ENCODE measurements at regions not wholly inside any gene's neighbourhood (a gene's known extent, or its start where the extent isn't known, plus 50 kb on each side); places are given as distances from the start of the nearest gene placed in this dataset.
A peak's percentile ranks its signal among the peaks of the same experiment; 100 is the strongest.

DNA sequence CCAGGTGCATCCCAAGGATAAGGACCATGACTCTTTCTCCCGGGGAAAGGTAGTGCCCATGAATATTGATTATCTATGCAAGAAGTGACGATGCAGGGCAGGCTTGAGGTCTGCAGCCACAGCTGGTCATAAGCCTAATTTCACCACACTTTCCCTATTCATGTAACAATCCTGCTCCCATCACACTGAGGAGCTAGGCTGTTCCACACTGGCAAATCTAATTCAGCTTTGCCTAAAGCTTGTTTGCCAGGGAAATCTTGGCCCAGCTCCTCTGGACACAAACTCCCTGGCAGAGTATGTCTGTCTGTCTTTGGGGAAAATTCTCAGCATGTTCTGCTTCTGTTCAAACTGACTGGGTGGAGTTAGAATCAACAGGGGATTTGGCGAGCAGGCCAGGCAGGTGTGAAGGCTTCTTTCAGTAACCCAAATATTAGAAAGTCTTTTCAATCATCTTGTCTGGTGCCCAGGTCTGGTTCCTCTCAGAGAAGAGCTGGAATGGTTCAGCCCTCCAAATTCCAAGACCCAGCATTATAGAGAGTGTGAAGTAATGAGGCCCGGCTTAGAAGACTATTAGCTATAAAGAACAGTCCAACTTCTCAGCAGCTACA is 88.5 kb upstream of the SPDL1 start:
- no peaks in the 10 kb centered on the region for H4K20me1 ChIP-seq (replicated peaks; ENCODE audit: control insufficient read depth, extremely low read depth, insufficient read depth, low read length)
- no peaks in the 10 kb centered on the region for H3K9me3 ChIP-seq (replicated peaks; ENCODE audit: control insufficient read depth, insufficient read depth, low read length)
- CTCF ChIA-PET: no interaction called here
- no peaks in the 10 kb centered on the region for H3K4me1 ChIP-seq (ENCODE audit: control insufficient read depth, extremely low read depth, insufficient read depth, low read length)
- no peak for FAIRE-seq
- H3K36me3 ChIP-seq (ENCODE audit: control insufficient read depth in 2 of 2, extremely low read depth in 1 of 2, insufficient read depth in 2 of 2, low read length in 2 of 2): no peaks in the 10 kb centered on the region
- H3K27me3 ChIP-seq (ENCODE audit: control insufficient read depth in 2 of 2, insufficient read depth in 2 of 2, low read length in 2 of 2): no peaks in the 10 kb centered on the region
- no peaks in the 10 kb centered on the region for H3K9me1 ChIP-seq (replicated peaks; ENCODE audit: control insufficient read depth, extremely low read depth, insufficient read depth, low read length)
- intact Hi-C loops (cut with micrococcal nuclease): no loop called here
- DNase-seq (ENCODE audit: low read depth, low spot score): no peak
- H3K4me3 ChIP-seq (replicated peaks in 1 of 3; ENCODE audit: insufficient read depth in 1 of 3, low read depth in 1 of 3, low read length in 3 of 3): no peak overlapping the region
- no peak overlapping the region for H3K9ac ChIP-seq (replicated peaks; ENCODE audit: extremely low read depth, insufficient read depth, low read length)
- POLR2A ChIA-PET: no interaction called here
- BruUV-seq (replicated peaks): no TSS peak
- no peaks in the 10 kb centered on the region for H3K79me2 ChIP-seq (ENCODE audit: control insufficient read depth, insufficient read depth, low read length)
- no peak for TF ChIP-seq POLR2AphosphoS5 (IDR thresholded peaks at IDR 0.05; ENCODE audit: insufficient read depth, low read depth, low read length)
- TF ChIP-seq MYC (IDR thresholded peaks at IDR 0.05; ENCODE audit: low read depth, low read length): no peak
- TF ChIP-seq EZH2 (IDR thresholded peaks at IDR 0.05; ENCODE audit: borderline replicate concordance, low read depth, low read length, severe bottlenecking): no peak
- TF ChIP-seq JUN (IDR thresholded peaks at IDR 0.05; ENCODE audit: borderline replicate concordance, insufficient read depth, insufficient read length, low read depth): no peak
- TF ChIP-seq, protein P1, sequence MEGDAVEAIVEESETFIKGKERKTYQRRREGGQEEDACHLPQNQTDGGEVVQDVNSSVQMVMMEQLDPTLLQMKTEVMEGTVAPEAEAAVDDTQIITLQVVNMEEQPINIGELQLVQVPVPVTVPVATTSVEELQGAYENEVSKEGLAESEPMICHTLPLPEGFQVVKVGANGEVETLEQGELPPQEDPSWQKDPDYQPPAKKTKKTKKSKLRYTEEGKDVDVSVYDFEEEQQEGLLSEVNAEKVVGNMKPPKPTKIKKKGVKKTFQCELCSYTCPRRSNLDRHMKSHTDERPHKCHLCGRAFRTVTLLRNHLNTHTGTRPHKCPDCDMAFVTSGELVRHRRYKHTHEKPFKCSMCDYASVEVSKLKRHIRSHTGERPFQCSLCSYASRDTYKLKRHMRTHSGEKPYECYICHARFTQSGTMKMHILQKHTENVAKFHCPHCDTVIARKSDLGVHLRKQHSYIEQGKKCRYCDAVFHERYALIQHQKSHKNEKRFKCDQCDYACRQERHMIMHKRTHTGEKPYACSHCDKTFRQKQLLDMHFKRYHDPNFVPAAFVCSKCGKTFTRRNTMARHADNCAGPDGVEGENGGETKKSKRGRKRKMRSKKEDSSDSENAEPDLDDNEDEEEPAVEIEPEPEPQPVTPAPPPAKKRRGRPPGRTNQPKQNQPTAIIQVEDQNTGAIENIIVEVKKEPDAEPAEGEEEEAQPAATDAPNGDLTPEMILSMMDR (IDR thresholded peaks at IDR 0.05; ENCODE audit: extremely low read depth in 1 of 2, insufficient read depth in 1 of 2, low read depth in 1 of 2, low read length in 2 of 2): no peak
- H3K27ac ChIP-seq (ENCODE audit: insufficient read depth, low read depth, low read length): no peak overlapping the region
- H2AFZ ChIP-seq (ENCODE audit: low read depth, low read length): no peak overlapping the region
- dilution Hi-C loops (cut with MboI; ENCODE audit: extremely low pct_ligation_motif_present, low sequenced_read_pairs): no loop called here
- H3K4me2 ChIP-seq (ENCODE audit: insufficient read depth, low read length): no peak overlapping the region

- dilution Hi-C loops (cut with MboI; ENCODE audit: extremely low pct_ligation_motif_present, low sequenced_read_pairs): no loop called here
- no TSS peak for BruUV-seq (replicated peaks)
Observed at GRCh38 chr5:169494383-169494935, 89.1 kb upstream of the SPDL1 start.

More at GRCh38 chr5:169494383-169494935, 89.1 kb upstream of the SPDL1 start:
- TF ChIP-seq MYC (IDR thresholded peaks at IDR 0.05; ENCODE audit: low read depth, low read length) (no peak), GATA2 (IDR thresholded peaks at IDR 0.05; ENCODE audit: insufficient read depth, insufficient read length, low read depth, low read length) (no peak), POLR2A (IDR thresholded peaks at IDR 0.05; ENCODE audit: low read depth, low read length) (no peak), JUN (IDR thresholded peaks at IDR 0.05; ENCODE audit: borderline replicate concordance, insufficient read depth, insufficient read length, low read depth) (no peak), POLR2AphosphoS5 (IDR thresholded peaks at IDR 0.05; ENCODE audit: insufficient read depth, low read depth, low read length) (no peak)
- H3K9ac ChIP-seq (replicated peaks; ENCODE audit: extremely low read depth, insufficient read depth, low read length): no peak overlapping the region
- FAIRE-seq: no peak
- H2AFZ ChIP-seq (ENCODE audit: low read depth, low read length): no peak overlapping the region
- no peaks in the 10 kb centered on the region for H3K9me1 ChIP-seq (replicated peaks; ENCODE audit: control insufficient read depth, extremely low read depth, insufficient read depth, low read length)
- no peaks in the 10 kb centered on the region for H3K27me3 ChIP-seq (ENCODE audit: control insufficient read depth in 2 of 2, insufficient read depth in 2 of 2, low read length in 2 of 2)
- no peaks in the 10 kb centered on the region for H3K36me3 ChIP-seq (ENCODE audit: control insufficient read depth in 2 of 2, extremely low read depth in 1 of 2, insufficient read depth in 2 of 2, low read length in 2 of 2)
- peak; percentile 5 for DNase-seq (ENCODE audit: low read depth, low spot score)
- no peak overlapping the region for H3K4me3 ChIP-seq (replicated peaks in 1 of 3; ENCODE audit: insufficient read depth in 1 of 3, low read depth in 1 of 3, low read length in 3 of 3)
- intact Hi-C loops (cut with micrococcal nuclease): no loop called here
- H3K79me2 ChIP-seq (ENCODE audit: control insufficient read depth, insufficient read depth, low read length): no peaks in the 10 kb centered on the region
- H3K9me3 ChIP-seq (replicated peaks; ENCODE audit: control insufficient read depth, insufficient read depth, low read length): no peaks in the 10 kb centered on the region
- H4K20me1 ChIP-seq (replicated peaks; ENCODE audit: control insufficient read depth, extremely low read depth, insufficient read depth, low read length): no peaks in the 10 kb centered on the region
- H3K4me2 ChIP-seq (ENCODE audit: insufficient read depth, low read length): no peak overlapping the region
- no peak overlapping the region for H3K27ac ChIP-seq (ENCODE audit: insufficient read depth, low read depth, low read length)
- POLR2A ChIA-PET: no interaction called here
- H3K4me1 ChIP-seq (ENCODE audit: control insufficient read depth, extremely low read depth, insufficient read depth, low read length): no peaks in the 10 kb centered on the region
- CTCF ChIA-PET: no interaction called here

Data from endothelial cell of umbilical vein (primary cell).